Mammary epithelial cell (primary cell): ENCODE measurements at regions not wholly inside any gene's neighbourhood (a gene's known extent, or its start where the extent isn't known, plus 50 kb on each side); places are given as distances from the start of the nearest gene placed in this dataset.

Source experiments
- EZH2 ChIP-seq: IDR thresholded peaks from 2 replicates; pipeline ENCODE4 v1.6.1; 2012; ENCODE audit warnings: low read length, inconsistent platforms, borderline replicate concordance
- TF ChIP-seq, protein P1 (sequence below), 2 donors: IDR thresholded peaks in 1 of 2; conservative IDR thresholded peaks in 1 of 2; 2 replicates each; pipeline ENCODE4 v1.5.1; 2011 to 2012; ENCODE audit warnings: inconsistent platforms in 2 of 2, low read length in 2 of 2, mild to moderate bottlenecking in 2 of 2, control low read depth in 1 of 2, low read depth in 1 of 2; ENCODE audit not compliant: insufficient read depth in 1 of 2; ENCODE audit errors: extremely low read depth in 1 of 2

DNA sequence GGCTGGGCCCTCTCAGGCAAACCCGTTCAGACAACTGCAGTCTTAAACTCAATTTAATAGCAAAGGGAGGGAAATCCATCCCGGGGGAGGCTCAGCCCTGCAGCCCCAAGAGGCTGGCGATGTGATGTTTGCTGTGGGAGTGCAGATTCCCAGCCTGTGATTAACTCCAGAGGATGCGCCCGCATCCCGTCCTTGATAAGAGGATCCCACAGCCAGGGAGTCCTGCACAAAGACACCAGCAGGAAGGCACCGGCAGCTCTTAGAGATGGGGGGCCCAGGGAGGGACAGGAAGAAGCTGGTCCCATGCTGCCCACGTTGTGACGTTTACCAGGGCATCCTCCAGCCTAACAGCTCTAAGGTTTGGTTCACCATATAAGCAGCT is 64.7 kb downstream of the MRPL36 start:
- TF ChIP-seq, protein P1, sequence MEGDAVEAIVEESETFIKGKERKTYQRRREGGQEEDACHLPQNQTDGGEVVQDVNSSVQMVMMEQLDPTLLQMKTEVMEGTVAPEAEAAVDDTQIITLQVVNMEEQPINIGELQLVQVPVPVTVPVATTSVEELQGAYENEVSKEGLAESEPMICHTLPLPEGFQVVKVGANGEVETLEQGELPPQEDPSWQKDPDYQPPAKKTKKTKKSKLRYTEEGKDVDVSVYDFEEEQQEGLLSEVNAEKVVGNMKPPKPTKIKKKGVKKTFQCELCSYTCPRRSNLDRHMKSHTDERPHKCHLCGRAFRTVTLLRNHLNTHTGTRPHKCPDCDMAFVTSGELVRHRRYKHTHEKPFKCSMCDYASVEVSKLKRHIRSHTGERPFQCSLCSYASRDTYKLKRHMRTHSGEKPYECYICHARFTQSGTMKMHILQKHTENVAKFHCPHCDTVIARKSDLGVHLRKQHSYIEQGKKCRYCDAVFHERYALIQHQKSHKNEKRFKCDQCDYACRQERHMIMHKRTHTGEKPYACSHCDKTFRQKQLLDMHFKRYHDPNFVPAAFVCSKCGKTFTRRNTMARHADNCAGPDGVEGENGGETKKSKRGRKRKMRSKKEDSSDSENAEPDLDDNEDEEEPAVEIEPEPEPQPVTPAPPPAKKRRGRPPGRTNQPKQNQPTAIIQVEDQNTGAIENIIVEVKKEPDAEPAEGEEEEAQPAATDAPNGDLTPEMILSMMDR (conservative IDR thresholded peaks at IDR 0.05 in 1 of 2, IDR thresholded peaks at IDR 0.05 in 1 of 2; ENCODE audit: extremely low read depth in 1 of 2, insufficient read depth in 1 of 2, low read depth in 1 of 2, low read length in 2 of 2): no peak
- TF ChIP-seq EZH2: no peak
